ENCODE measurements at regions not wholly inside any gene's neighbourhood (a gene's known extent, or its start where the extent isn't known, plus 50 kb on each side); places are given as distances from the start of the nearest gene placed in this dataset.

- Mint-ChIP-seq H3K9me3 (peaks cover 19% of the 10 kb centered on the region), H3K27ac (no peak overlapping the region), H3K27me3 (ENCODE audit: insufficient read depth) (no peaks in the 10 kb centered on the region), H3K4me1 (ENCODE audit: low read depth) (no peaks in the 10 kb centered on the region), H3K4me3 (no peak overlapping the region), H3K36me3 (ENCODE audit: low read depth) (no peaks in the 10 kb centered on the region)
- DNase-seq, result no peak
- TF ChIP-seq CTCF (IDR thresholded peaks at IDR 0.05), result no peak
Measured at GRCh38 chr5:19388391-19388790, 599.6 kb downstream of the CDH18 start.

- TF ChIP-seq CTCF (IDR thresholded peaks at IDR 0.05), result no peak
- no peak for DNase-seq
- H3K27me3 Mint-ChIP-seq (ENCODE audit: insufficient read depth), result no peaks in the 10 kb centered on the region
- H3K27ac Mint-ChIP-seq, result no peak overlapping the region
- H3K36me3 Mint-ChIP-seq (ENCODE audit: low read depth), result no peaks in the 10 kb centered on the region
- H3K4me3 Mint-ChIP-seq, result no peak overlapping the region
- H3K4me1 Mint-ChIP-seq (ENCODE audit: low read depth), result no peaks in the 10 kb centered on the region
- peaks cover 18% of the 10 kb centered on the region for H3K9me3 Mint-ChIP-seq
Measured at GRCh38 chr5:19401032-19401431, 587.0 kb downstream of the CDH18 start.

- no peak for TF ChIP-seq CTCF (IDR thresholded peaks at IDR 0.05)
- peaks cover 47% of the 10 kb centered on the region for H3K9me3 Mint-ChIP-seq
- no peak overlapping the region for H3K4me3 Mint-ChIP-seq
- no peaks in the 10 kb centered on the region for H3K27me3 Mint-ChIP-seq (ENCODE audit: insufficient read depth)
- H3K36me3 Mint-ChIP-seq (ENCODE audit: low read depth), result no peaks in the 10 kb centered on the region
- no peak overlapping the region for H3K27ac Mint-ChIP-seq
- no peaks in the 10 kb centered on the region for H3K4me1 Mint-ChIP-seq (ENCODE audit: low read depth)
- DNase-seq, result no peak
Measured at GRCh38 chr5:19406576-19407365, 581.2 kb downstream of the CDH18 start.

GRCh38 chr5:19408149-19408548 lies 579.9 kb downstream of the CDH18 start:
- Mint-ChIP-seq H3K4me1 (ENCODE audit: low read depth) (no peaks in the 10 kb centered on the region), H3K9me3 (peaks cover 46% of the 10 kb centered on the region), H3K27ac (no peak overlapping the region), H3K27me3 (ENCODE audit: insufficient read depth) (no peaks in the 10 kb centered on the region; the same call in 1 of the 2 replicates), H3K4me3 (no peak overlapping the region), H3K36me3 (ENCODE audit: low read depth) (no peaks in the 10 kb centered on the region)
- no peak for DNase-seq
- TF ChIP-seq CTCF (IDR thresholded peaks at IDR 0.05), result no peak

GRCh38 chr5:19411936-19412335 lies 576.1 kb downstream of the CDH18 start:
- DNase-seq, result no peak
- H3K27ac Mint-ChIP-seq, result no peak overlapping the region
- no peaks in the 10 kb centered on the region for H3K4me1 Mint-ChIP-seq (ENCODE audit: low read depth)
- H3K36me3 Mint-ChIP-seq (ENCODE audit: low read depth), result no peaks in the 10 kb centered on the region
- no peak for TF ChIP-seq CTCF (IDR thresholded peaks at IDR 0.05)
- no peaks in the 10 kb centered on the region; the same call in 1 of the 2 replicates for H3K27me3 Mint-ChIP-seq (ENCODE audit: insufficient read depth)
- H3K9me3 Mint-ChIP-seq, result peaks cover 43% of the 10 kb centered on the region
- no peak overlapping the region for H3K4me3 Mint-ChIP-seq
